ENCODE measurements at regions not wholly inside any gene's neighbourhood (a gene's known extent, or its start where the extent isn't known, plus 50 kb on each side); places are given as distances from the start of the nearest gene placed in this dataset.

DNA sequence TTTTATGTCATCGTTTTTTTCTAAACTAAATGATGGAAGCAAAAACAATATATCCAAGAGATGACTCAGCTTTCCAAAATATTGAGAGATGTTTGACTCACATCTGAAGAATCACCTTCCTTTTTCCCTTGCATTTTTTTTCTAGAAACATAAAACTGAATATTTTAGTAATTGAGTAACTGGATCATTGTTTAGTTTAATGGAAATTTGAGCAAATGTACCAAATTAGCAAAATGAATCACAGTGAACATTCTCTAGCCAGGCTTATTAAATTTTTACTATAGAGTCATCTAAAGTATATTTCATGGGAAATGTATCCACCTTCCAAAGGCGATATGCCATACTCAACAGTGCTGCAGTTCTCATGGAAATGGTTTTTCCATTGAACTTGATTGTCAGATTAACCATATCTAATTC is 145.5 kb downstream of the TENT5A start (continued):
- TF ChIP-seq HDAC6 (IDR thresholded peaks at IDR 0.05; ENCODE audit: low read depth, low read length) (no peak), GTF2F1 (IDR thresholded peaks at IDR 0.05; ENCODE audit: borderline replicate concordance, low read depth, low read length) (no peak), CBX8 (IDR thresholded peaks at IDR 0.05; ENCODE audit: borderline replicate concordance, low read depth, low read length) (no peak), POU5F1 (IDR thresholded peaks at IDR 0.05; ENCODE audit: low read depth, low read length) (no peak), BCL11A (IDR thresholded peaks at IDR 0.05; ENCODE audit: low read depth in 2 of 2, low read length in 2 of 2) (no peak)

Measured in H1 (cell line).